HL-60 (cell line): ENCODE measurements at regions not wholly inside any gene's neighbourhood (a gene's known extent, or its start where the extent isn't known, plus 50 kb on each side); places are given as distances from the start of the nearest gene placed in this dataset.

ENCODE experiments used
- DNase-seq, 2 experiments: peaks; one replicate each; pipeline ENCODE4 v3.0.0-alpha.2; 2010 to 2020; ENCODE audit warnings: low read depth in 1 of 2, low spot score in 1 of 2
- H3K27ac ChIP-seq: fragments of 250-450 bp; sonication (Bioruptor Pico); replicated peaks from 2 replicates; pipeline ENCODE4 v1.5.1; 2020; ENCODE audit warnings: mild to moderate bottlenecking, moderate library complexity
- H3K27me3 ChIP-seq: fragments of 250-450 bp; sonication (Bioruptor Pico); 2 replicates; pipeline ENCODE4 v1.5.1; 2021; ENCODE audit warnings: mild to moderate bottlenecking, moderate library complexity; ENCODE audit not compliant: insufficient read depth, poor library complexity, severe bottlenecking
- H3K4me3 ChIP-seq: replicated peaks from 2 replicates; pipeline ENCODE4 v1.5.1; 2011; ENCODE audit warnings: mild to moderate bottlenecking, control low read depth, low read length; ENCODE audit not compliant: insufficient read depth
- CTCF ChIP-seq: IDR thresholded peaks from one replicate; pipeline ENCODE4 v1.5.1; 2011; ENCODE audit warnings: low read length, control low read depth, inconsistent platforms; ENCODE audit not compliant: insufficient read depth
- GABPA ChIP-seq: IDR thresholded peaks from 2 replicates; pipeline ENCODE4 v1.6.1; 2012; ENCODE audit warnings: low read depth
- POLR2AphosphoS5 ChIP-seq: IDR thresholded peaks from 2 replicates; pipeline ENCODE4 v1.6.1; 2012; ENCODE audit warnings: low read depth
- REST ChIP-seq: IDR thresholded peaks from 2 replicates; pipeline ENCODE4 v1.6.1; 2012; ENCODE audit warnings: low read depth; ENCODE audit not compliant: insufficient replicate concordance
- SPI1 ChIP-seq: IDR thresholded peaks from 2 replicates; pipeline ENCODE4 v1.6.1; 2012; ENCODE audit warnings: low read depth, mild to moderate bottlenecking, borderline replicate concordance

- TF ChIP-seq CTCF (no peak), GABPA (no peak), REST (no peak), SPI1 (no peak), POLR2AphosphoS5 (no peak)
- DNase-seq: no peak
Measured at GRCh38 chr5:10902145-10902544, 141.1 kb upstream of the DAP start.

DNA sequence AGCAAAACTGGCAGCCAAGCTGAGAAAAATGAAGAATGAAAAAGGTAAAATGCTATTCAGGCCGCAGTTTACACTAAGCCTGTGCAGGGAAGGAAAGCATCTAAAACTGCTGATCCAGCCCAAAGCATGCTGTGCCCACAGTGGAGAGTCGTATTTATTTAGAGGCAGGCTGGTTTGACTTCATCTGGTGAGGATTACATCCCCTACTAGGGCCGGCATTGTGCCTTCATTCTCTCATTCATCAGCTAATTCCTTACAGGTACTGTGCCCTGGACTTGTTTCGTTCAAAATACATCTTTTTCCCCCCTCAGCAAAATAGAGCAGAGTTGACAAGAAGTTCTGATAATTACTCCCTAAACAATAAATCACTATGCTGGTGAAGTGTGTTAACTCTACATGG lies 137.5 kb upstream of the DAP start:
- DNase-seq: no peak
- no peak overlapping the region for H3K27ac ChIP-seq
- no peak for TF ChIP-seq GABPA
- TF ChIP-seq REST: no peak
- no peak for TF ChIP-seq SPI1
- no peak for TF ChIP-seq CTCF
- no peak for TF ChIP-seq POLR2AphosphoS5
- peaks cover 8% of the 10 kb centered on the region for H3K27me3 ChIP-seq
- H3K4me3 ChIP-seq: no peak overlapping the region

More at GRCh38 chr5:10902145-10902544, 141.1 kb upstream of the DAP start:
- Histone ChIP-seq H3K27me3 (peaks cover 11% of the 10 kb centered on the region), H3K27ac (no peak overlapping the region), H3K4me3 (no peak overlapping the region)

DNA sequence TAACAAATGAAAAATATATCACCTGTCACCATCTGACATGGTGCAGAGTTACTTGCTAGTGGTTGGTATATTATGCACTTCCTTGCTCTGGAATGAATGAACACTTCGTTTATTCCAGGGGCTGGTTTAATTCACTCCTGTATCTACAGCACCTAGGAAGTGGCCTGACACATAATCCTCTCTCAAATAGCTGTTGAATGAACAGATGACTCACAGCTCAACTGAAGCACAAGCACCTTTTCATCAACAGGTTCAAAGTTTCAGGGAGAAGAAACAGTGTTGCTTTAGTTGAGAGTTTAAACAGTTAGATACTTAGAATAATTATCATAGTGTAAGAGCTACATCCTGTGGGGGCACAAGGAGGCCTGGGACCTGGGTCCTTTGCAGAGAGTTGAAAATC lies 135.0 kb upstream of the DAP start:
- no peak for TF ChIP-seq GABPA
- no peak for TF ChIP-seq POLR2AphosphoS5
- no peak for TF ChIP-seq SPI1
- no peak for TF ChIP-seq REST
- no peak for TF ChIP-seq CTCF

More for the DNA sequence above, 135.0 kb upstream of the DAP start:
- Histone ChIP-seq H3K27ac (no peak overlapping the region), H3K27me3 (peaks cover 4% of the 10 kb centered on the region), H3K4me3 (no peak overlapping the region)
- DNase-seq: no peak
